ENCODE measurements at regions not wholly inside any gene's neighbourhood (a gene's known extent, or its start where the extent isn't known, plus 50 kb on each side); places are given as distances from the start of the nearest gene placed in this dataset.

DNA sequence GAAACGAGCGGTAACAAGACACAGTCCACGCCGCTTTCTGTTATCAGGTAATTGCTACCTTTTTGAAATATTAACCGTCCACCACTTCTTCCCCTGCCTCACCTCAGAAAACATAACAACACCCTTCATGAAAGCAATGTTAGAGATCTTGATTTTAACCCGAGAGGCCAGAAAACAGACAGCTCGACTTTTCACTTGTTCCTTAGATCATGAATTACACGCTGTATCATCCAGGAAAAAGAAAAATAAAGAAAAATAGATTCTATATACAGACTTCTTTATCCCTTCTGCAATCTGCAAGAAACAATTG lies 957.1 kb upstream of the SOX9 start:
- Histone ChIP-seq H3K9ac (ENCODE audit: low read depth, low read length) (no peak overlapping the region), H2BK20ac (ENCODE audit: low read depth, low read length) (no peak overlapping the region), H2AK5ac (ENCODE audit: low read depth, low read length) (no peak overlapping the region), H4K20me1 (ENCODE audit: insufficient read depth, low read length) (no peaks in the 10 kb centered on the region), H3K27ac (ENCODE audit: insufficient read depth, low read length) (no peak overlapping the region), H4K91ac (ENCODE audit: insufficient read depth, low read depth, low read length) (no peak overlapping the region), H3K36me3 (ENCODE audit: control insufficient read depth, insufficient read depth, low read length) (no peaks in the 10 kb centered on the region), H3K18ac (ENCODE audit: low read depth, low read length) (no peak overlapping the region), H3K4me2 (ENCODE audit: low read depth, low read length) (no peak overlapping the region), H3K23ac (ENCODE audit: low read depth, low read length) (no peak overlapping the region), H3K4ac (ENCODE audit: low read depth, low read length) (no peak overlapping the region), H2AK9ac (replicated peaks; ENCODE audit: low read depth, low read length, poor library complexity) (no peak overlapping the region), H3K27me3 (ENCODE audit: control insufficient read depth, insufficient read depth, low read length) (no peaks in the 10 kb centered on the region), H2BK15ac (ENCODE audit: low read depth, low read length) (no peak overlapping the region), H3K14ac (replicated peaks; ENCODE audit: low read depth, low read length) (no peak overlapping the region), H2BK120ac (ENCODE audit: low read depth, low read length) (no peak overlapping the region), H4K8ac (ENCODE audit: low read depth in 2 of 2, low read length in 2 of 2) (no peak overlapping the region), H3K79me1 (ENCODE audit: low read depth in 1 of 2, low read length in 2 of 2) (no peaks in the 10 kb centered on the region), H3K56ac (ENCODE audit: extremely low read depth, insufficient read depth, low read length) (no peak overlapping the region), H3K9me1 (ENCODE audit: insufficient read depth, low read length) (no peaks in the 10 kb centered on the region), H3K4me1 (ENCODE audit: control insufficient read depth, insufficient read depth, low read length) (no peaks in the 10 kb centered on the region), H2AFZ (replicated peaks; ENCODE audit: low read length, poor library complexity) (no peak overlapping the region), H2BK5ac (ENCODE audit: low read depth, low read length, poor library complexity, severe bottlenecking) (no peak overlapping the region), H3K4me3 (ENCODE audit: insufficient read depth, low read depth, low read length) (no peak overlapping the region), H3K9me3 (ENCODE audit: control insufficient read depth, insufficient read depth, low read length) (no peaks in the 10 kb centered on the region), H4K5ac (ENCODE audit: low read depth, low read length) (no peak overlapping the region)
- ATAC-seq (ENCODE audit: low read depth) (no peak), DNase-seq (no peak)
- no TSS peak for BruUV-seq (replicated peaks)
- in situ Hi-C loops (cut with MboI; ENCODE audit: low sequenced_read_pairs): no loop called here
- dilution Hi-C loops (cut with HindIII; ENCODE audit: low sequenced_read_pairs, unreplicated experiment): no loop called here
- WGBS, 2 experiments (ENCODE audit: extremely low coverage in 2 of 2, insufficient read length in 1 of 2): no CpG with 5 or more reads among the region's 8 CpGs
- no peak for TF ChIP-seq MAZ (IDR thresholded peaks at IDR 0.05; ENCODE audit: borderline replicate concordance, low read depth, low read length)
- no peak for TF ChIP-seq CHD1 (IDR thresholded peaks at IDR 0.05; ENCODE audit: low read depth, low read length)
- TF ChIP-seq, protein P1, sequence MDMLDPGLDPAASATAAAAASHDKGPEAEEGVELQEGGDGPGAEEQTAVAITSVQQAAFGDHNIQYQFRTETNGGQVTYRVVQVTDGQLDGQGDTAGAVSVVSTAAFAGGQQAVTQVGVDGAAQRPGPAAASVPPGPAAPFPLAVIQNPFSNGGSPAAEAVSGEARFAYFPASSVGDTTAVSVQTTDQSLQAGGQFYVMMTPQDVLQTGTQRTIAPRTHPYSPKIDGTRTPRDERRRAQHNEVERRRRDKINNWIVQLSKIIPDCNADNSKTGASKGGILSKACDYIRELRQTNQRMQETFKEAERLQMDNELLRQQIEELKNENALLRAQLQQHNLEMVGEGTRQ (IDR thresholded peaks at IDR 0.05; ENCODE audit: low read depth, low read length): no peak
- TF ChIP-seq, protein P2, sequence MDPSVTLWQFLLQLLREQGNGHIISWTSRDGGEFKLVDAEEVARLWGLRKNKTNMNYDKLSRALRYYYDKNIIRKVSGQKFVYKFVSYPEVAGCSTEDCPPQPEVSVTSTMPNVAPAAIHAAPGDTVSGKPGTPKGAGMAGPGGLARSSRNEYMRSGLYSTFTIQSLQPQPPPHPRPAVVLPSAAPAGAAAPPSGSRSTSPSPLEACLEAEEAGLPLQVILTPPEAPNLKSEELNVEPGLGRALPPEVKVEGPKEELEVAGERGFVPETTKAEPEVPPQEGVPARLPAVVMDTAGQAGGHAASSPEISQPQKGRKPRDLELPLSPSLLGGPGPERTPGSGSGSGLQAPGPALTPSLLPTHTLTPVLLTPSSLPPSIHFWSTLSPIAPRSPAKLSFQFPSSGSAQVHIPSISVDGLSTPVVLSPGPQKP (IDR thresholded peaks at IDR 0.05; ENCODE audit: borderline replicate concordance, low read depth, low read length): no peak
- no peak for TF ChIP-seq FOS (IDR thresholded peaks at IDR 0.05; ENCODE audit: low read depth, low read length)
- no peak for TF ChIP-seq MXI1 (IDR thresholded peaks at IDR 0.05; ENCODE audit: borderline replicate concordance, low read depth, low read length)
- no peak for TF ChIP-seq NFE2L2 (IDR thresholded peaks at IDR 0.05; ENCODE audit: low read depth, low read length)
- TF ChIP-seq MAFK (IDR thresholded peaks at IDR 0.05; ENCODE audit: low read depth, low read length): no peak
- no peak for TF ChIP-seq RAD21 (IDR thresholded peaks at IDR 0.05; ENCODE audit: low read length)
- TF ChIP-seq, protein P3, sequence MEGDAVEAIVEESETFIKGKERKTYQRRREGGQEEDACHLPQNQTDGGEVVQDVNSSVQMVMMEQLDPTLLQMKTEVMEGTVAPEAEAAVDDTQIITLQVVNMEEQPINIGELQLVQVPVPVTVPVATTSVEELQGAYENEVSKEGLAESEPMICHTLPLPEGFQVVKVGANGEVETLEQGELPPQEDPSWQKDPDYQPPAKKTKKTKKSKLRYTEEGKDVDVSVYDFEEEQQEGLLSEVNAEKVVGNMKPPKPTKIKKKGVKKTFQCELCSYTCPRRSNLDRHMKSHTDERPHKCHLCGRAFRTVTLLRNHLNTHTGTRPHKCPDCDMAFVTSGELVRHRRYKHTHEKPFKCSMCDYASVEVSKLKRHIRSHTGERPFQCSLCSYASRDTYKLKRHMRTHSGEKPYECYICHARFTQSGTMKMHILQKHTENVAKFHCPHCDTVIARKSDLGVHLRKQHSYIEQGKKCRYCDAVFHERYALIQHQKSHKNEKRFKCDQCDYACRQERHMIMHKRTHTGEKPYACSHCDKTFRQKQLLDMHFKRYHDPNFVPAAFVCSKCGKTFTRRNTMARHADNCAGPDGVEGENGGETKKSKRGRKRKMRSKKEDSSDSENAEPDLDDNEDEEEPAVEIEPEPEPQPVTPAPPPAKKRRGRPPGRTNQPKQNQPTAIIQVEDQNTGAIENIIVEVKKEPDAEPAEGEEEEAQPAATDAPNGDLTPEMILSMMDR (conservative IDR thresholded peaks at IDR 0.05; ENCODE audit: low read depth, low read length): no peak
- no peak for TF ChIP-seq POLR2A (IDR thresholded peaks at IDR 0.05; ENCODE audit: low read depth, low read length)
- no peak for TF ChIP-seq BHLHE40 (IDR thresholded peaks at IDR 0.05; ENCODE audit: low read depth, low read length)
- TF ChIP-seq RCOR1 (IDR thresholded peaks at IDR 0.05; ENCODE audit: insufficient replicate concordance, low read length): no peak
- TF ChIP-seq SMC3 (IDR thresholded peaks at IDR 0.05; ENCODE audit: low read depth, low read length): no peak
- TF ChIP-seq RFX5 (IDR thresholded peaks at IDR 0.05; ENCODE audit: low read depth, low read length): no peak
- POLR2A ChIA-PET (ENCODE audit: unreplicated experiment): no interaction called here
- CTCF ChIA-PET: no interaction called here
- intact Hi-C loops (cut with micrococcal nuclease): no loop called here

All from IMR-90 (cell line).